ENCODE measurements at regions not wholly inside any gene's neighbourhood (a gene's known extent, or its start where the extent isn't known, plus 50 kb on each side); places are given as distances from the start of the nearest gene placed in this dataset.

DNA sequence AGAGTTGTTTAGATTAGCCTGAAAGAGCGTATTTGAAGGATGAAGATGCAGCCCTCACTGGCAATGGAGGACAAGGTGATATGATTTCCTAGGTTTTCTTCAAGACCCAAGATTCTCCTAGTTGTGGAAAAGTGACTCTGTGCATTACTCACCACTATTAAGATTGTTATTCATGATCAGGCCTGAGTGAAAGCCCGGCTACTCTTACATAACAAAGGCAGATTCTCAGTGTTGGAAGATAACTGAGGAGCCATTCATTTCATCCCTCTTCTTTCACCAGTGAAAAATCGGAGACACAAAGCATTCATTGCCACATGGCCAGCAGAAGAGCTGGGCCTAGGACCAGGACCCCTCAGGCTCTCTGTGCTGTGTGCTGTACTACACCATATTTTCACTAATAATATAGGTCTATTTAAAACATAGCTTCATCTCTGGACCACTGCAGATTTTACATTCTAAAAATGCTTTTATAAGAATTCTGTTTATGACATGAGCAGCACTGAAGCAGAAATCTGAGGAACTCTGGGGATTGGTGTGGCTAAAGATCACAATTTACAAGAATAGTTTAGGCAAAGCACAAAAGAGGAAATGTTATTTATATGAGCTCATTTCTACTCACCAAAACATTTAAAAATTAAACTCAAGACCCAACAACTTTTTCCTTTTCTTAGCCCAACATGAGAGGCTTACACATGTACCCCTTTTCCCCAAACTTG, 181.9 kb upstream of the CCN2 start:
- Mint-ChIP-seq H3K27ac (no peak overlapping the region), H3K9me3 (peaks cover 0 to 3% (median 0%) of the 10 kb centered on the region in 3 donors), H3K27me3 (peaks cover 6 to 14% of the 10 kb centered on the region in 2 donors), H3K4me1 (peaks cover 0 to 6% (median 0%) of the 10 kb centered on the region in 3 donors), H3K4me3 (no peak overlapping the region), H3K36me3 (no peaks in the 10 kb centered on the region)
- ChIA-PET POLR2A (no interaction called here), CTCF (no interaction called here)
- Histone ChIP-seq H3K27ac (ENCODE audit: low read length) (no peak overlapping the region), H3K36me3 (ENCODE audit: control insufficient read depth in 2 of 2, extremely low read depth in 1 of 2, insufficient read depth in 1 of 2, low read length in 1 of 2) (no peaks in the 10 kb centered on the region), H3K4me3 (ENCODE audit: control insufficient read depth in 1 of 2, extremely low read depth in 1 of 2, low read length in 1 of 2) (no peak overlapping the region), H3K9me3 (no peaks in the 10 kb centered on the region), H3K27me3 (replicated peaks in 1 of 2; ENCODE audit: control insufficient read depth in 2 of 2, extremely low read depth in 1 of 2, insufficient read depth in 2 of 2, low read length in 1 of 2) (peaks cover 0 to 3% of the 10 kb centered on the region in 2 experiments), H3K4me1 (ENCODE audit: control insufficient read depth in 1 of 2, extremely low read depth in 1 of 2, insufficient read depth in 2 of 2, low read length in 2 of 2) (no peaks in the 10 kb centered on the region)
- no CpG with 5 or more reads among the region's 3 CpGs for WGBS (ENCODE audit: insufficient coverage)
- ATAC-seq (replicated peaks in 1 of 4) (no peak), DNase-seq (no peak)

- Histone ChIP-seq H3K27ac (ENCODE audit: low read length) (no peak overlapping the region), H3K4me1 (ENCODE audit: control insufficient read depth in 1 of 2, extremely low read depth in 1 of 2, insufficient read depth in 2 of 2, low read length in 2 of 2) (no peaks in the 10 kb centered on the region), H3K4me3 (ENCODE audit: control insufficient read depth in 1 of 2, extremely low read depth in 1 of 2, low read length in 1 of 2) (no peak overlapping the region), H3K9me3 (no peaks in the 10 kb centered on the region), H3K36me3 (ENCODE audit: control insufficient read depth in 2 of 2, extremely low read depth in 1 of 2, insufficient read depth in 1 of 2, low read length in 1 of 2) (no peaks in the 10 kb centered on the region), H3K27me3 (replicated peaks in 1 of 2; ENCODE audit: control insufficient read depth in 2 of 2, extremely low read depth in 1 of 2, insufficient read depth in 2 of 2, low read length in 1 of 2) (peaks cover 0 to 3% of the 10 kb centered on the region in 2 experiments)
- Mint-ChIP-seq H3K27ac (no peak overlapping the region), H3K4me3 (no peak overlapping the region), H3K4me1 (peaks cover 0 to 6% (median 0%) of the 10 kb centered on the region in 3 donors), H3K36me3 (no peaks in the 10 kb centered on the region), H3K9me3 (peaks cover 0 to 3% (median 0%) of the 10 kb centered on the region in 3 donors), H3K27me3 (peaks cover 6 to 15% of the 10 kb centered on the region in 2 donors)
- WGBS (ENCODE audit: insufficient coverage), result 90% methylated on average over 2 of the region's 2 CpGs
- CTCF ChIA-PET, result no interaction called here
- POLR2A ChIA-PET, result no interaction called here
- DNase-seq, result no peak
- no peak for ATAC-seq (replicated peaks in 1 of 4)
Observed at GRCh38 chr6:132132422-132132821, 181.2 kb upstream of the CCN2 start.

DNA sequence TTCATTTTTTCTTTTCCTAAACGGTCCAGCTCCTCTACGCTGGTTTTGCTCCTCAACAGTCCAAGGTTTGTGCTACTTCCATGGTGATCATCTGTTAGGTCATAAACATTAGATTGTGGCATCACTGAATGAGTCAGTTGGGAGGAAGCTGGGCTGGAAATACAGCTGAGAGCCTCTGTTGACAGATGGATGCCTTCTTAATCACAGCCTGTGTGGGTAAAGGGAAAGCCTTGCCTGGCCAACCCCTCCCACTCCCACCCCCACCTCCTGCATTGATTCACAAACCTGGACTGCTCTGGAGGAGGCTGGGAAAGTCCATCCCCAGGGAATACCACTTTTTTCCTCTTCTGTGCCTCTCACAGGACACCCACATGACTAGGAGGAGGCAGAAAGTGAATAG, 180.6 kb upstream of the CCN2 start:
- Mint-ChIP-seq H3K27me3 (peaks cover 6 to 20% of the 10 kb centered on the region in 2 donors), H3K36me3 (no peaks in the 10 kb centered on the region), H3K27ac (no peak overlapping the region), H3K4me1 (peaks cover 0 to 6% (median 0%) of the 10 kb centered on the region in 3 donors), H3K4me3 (no peak overlapping the region), H3K9me3 (no peaks in the 10 kb centered on the region)
- no CpG with 5 or more reads among the region's 2 CpGs for WGBS (ENCODE audit: insufficient coverage)
- Histone ChIP-seq H3K27me3 (replicated peaks in 1 of 2; ENCODE audit: control insufficient read depth in 2 of 2, extremely low read depth in 1 of 2, insufficient read depth in 2 of 2, low read length in 1 of 2) (peaks cover 0 to 3% of the 10 kb centered on the region in 2 experiments), H3K4me3 (ENCODE audit: control insufficient read depth in 1 of 2, extremely low read depth in 1 of 2, low read length in 1 of 2) (no peak overlapping the region), H3K36me3 (ENCODE audit: control insufficient read depth in 2 of 2, extremely low read depth in 1 of 2, insufficient read depth in 1 of 2, low read length in 1 of 2) (no peaks in the 10 kb centered on the region), H3K27ac (ENCODE audit: low read length) (no peak overlapping the region), H3K9me3 (no peaks in the 10 kb centered on the region), H3K4me1 (ENCODE audit: control insufficient read depth in 1 of 2, extremely low read depth in 1 of 2, insufficient read depth in 2 of 2, low read length in 2 of 2) (no peaks in the 10 kb centered on the region)
- ATAC-seq (replicated peaks in 1 of 4), result no peak
- CTCF ChIA-PET, result no interaction called here
- POLR2A ChIA-PET, result no interaction called here
- DNase-seq, result no peak

DNA sequence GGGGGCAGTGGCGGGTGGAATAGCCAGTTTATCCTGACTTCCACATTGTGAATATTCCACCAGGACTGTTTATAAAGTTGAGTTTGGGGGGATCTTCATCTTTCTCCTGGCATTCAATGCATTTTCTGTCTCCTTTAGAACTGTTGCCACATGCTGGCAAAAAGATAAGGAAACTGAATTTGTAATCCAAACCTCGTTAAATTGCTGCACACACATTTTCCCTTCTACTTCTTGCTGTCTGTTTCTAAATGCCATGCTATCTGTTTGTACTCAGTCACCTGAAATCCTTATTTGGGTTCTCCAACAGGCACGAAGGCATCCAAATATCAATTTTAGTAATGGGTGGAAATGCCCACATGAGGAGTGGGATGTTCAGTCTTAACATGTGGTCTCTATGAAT, 180.2 kb upstream of the CCN2 start:
- no peak for ATAC-seq (replicated peaks in 1 of 4)
- H3K4me1 ChIP-seq (ENCODE audit: control insufficient read depth in 1 of 2, extremely low read depth in 1 of 2, insufficient read depth in 2 of 2, low read length in 2 of 2), result no peaks in the 10 kb centered on the region
- no peak for DNase-seq
- Mint-ChIP-seq H3K27ac (no peak overlapping the region), H3K27me3 (peaks cover 6 to 22% of the 10 kb centered on the region in 2 donors), H3K4me3 (no peak overlapping the region), H3K4me1 (peaks cover 0 to 6% (median 0%) of the 10 kb centered on the region in 3 donors), H3K36me3 (no peaks in the 10 kb centered on the region), H3K9me3 (no peaks in the 10 kb centered on the region)
- H3K27ac ChIP-seq (ENCODE audit: low read length), result no peak overlapping the region
- ChIA-PET POLR2A (no interaction called here), CTCF (no interaction called here)
- no peaks in the 10 kb centered on the region for H3K9me3 ChIP-seq
- WGBS (ENCODE audit: insufficient coverage), result 20% methylated on average over 1 of the region's 3 CpGs
- no peaks in the 10 kb centered on the region for H3K36me3 ChIP-seq (ENCODE audit: control insufficient read depth in 2 of 2, extremely low read depth in 1 of 2, insufficient read depth in 1 of 2, low read length in 1 of 2)
- peaks cover 0 to 3% of the 10 kb centered on the region in 2 experiments for H3K27me3 ChIP-seq (replicated peaks in 1 of 2; ENCODE audit: control insufficient read depth in 2 of 2, extremely low read depth in 1 of 2, insufficient read depth in 2 of 2, low read length in 1 of 2)
- H3K4me3 ChIP-seq (ENCODE audit: control insufficient read depth in 1 of 2, extremely low read depth in 1 of 2, low read length in 1 of 2), result no peak overlapping the region

GRCh38 chr6:132130626-132131298, 179.6 kb upstream of the CCN2 start:
- Mint-ChIP-seq H3K4me3 (no peak overlapping the region), H3K27me3 (peaks cover 6 to 22% of the 10 kb centered on the region in 2 donors), H3K9me3 (no peaks in the 10 kb centered on the region), H3K27ac (no peak overlapping the region), H3K36me3 (no peaks in the 10 kb centered on the region), H3K4me1 (peaks cover 0 to 6% (median 0%) of the 10 kb centered on the region in 3 donors)
- H3K4me3 ChIP-seq (ENCODE audit: control insufficient read depth in 1 of 2, extremely low read depth in 1 of 2, low read length in 1 of 2), result no peak overlapping the region
- no peak overlapping the region for H3K27ac ChIP-seq (ENCODE audit: low read length)
- DNase-seq (no peak), ATAC-seq (replicated peaks in 1 of 4) (no peak)
- H3K9me3 ChIP-seq, result no peaks in the 10 kb centered on the region
- H3K27me3 ChIP-seq (replicated peaks in 1 of 2; ENCODE audit: control insufficient read depth in 2 of 2, extremely low read depth in 1 of 2, insufficient read depth in 2 of 2, low read length in 1 of 2), result peaks cover 0 to 3% of the 10 kb centered on the region in 2 experiments
- CTCF ChIA-PET, result no interaction called here
- H3K36me3 ChIP-seq (ENCODE audit: control insufficient read depth in 2 of 2, extremely low read depth in 1 of 2, insufficient read depth in 1 of 2, low read length in 1 of 2), result no peaks in the 10 kb centered on the region
- H3K4me1 ChIP-seq (ENCODE audit: control insufficient read depth in 1 of 2, extremely low read depth in 1 of 2, insufficient read depth in 2 of 2, low read length in 2 of 2), result no peaks in the 10 kb centered on the region
- POLR2A ChIA-PET, result no interaction called here
- 30% methylated on average over 2 of the region's 10 CpGs for WGBS (ENCODE audit: insufficient coverage)

DNA sequence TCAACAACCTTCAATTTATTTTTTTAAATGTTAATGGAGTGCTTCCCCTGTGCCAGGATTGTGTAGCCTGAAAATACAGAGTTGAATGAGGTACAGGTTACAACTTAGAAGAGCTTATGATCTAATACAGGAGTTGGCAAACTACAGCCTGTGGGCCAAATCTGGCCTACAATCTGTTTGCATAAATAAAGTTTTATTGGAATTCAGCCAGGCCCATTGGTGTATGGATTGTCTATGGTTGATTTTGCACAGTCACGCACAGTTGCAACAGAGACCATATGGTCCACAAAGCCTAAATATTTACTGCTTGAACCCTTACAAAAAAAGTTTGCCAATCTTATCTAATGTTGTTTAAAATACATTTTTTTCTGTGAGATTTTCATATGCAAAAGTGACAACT, 177.3 kb upstream of the CCN2 start:
- no CpG with 5 or more reads among the region's 1 CpG for WGBS (ENCODE audit: insufficient coverage)

More for the DNA sequence above, 177.3 kb upstream of the CCN2 start:
- Mint-ChIP-seq H3K36me3 (no peaks in the 10 kb centered on the region), H3K27me3 (peaks cover 6 to 22% of the 10 kb centered on the region in 2 donors), H3K4me3 (no peak overlapping the region), H3K9me3 (no peaks in the 10 kb centered on the region), H3K27ac (no peak overlapping the region), H3K4me1 (peaks cover 0 to 6% (median 0%) of the 10 kb centered on the region in 3 donors)
- H3K36me3 ChIP-seq (ENCODE audit: control insufficient read depth in 2 of 2, extremely low read depth in 1 of 2, insufficient read depth in 1 of 2, low read length in 1 of 2), result no peaks in the 10 kb centered on the region
- H3K4me1 ChIP-seq (ENCODE audit: control insufficient read depth in 1 of 2, extremely low read depth in 1 of 2, insufficient read depth in 2 of 2, low read length in 2 of 2), result no peaks in the 10 kb centered on the region
- H3K27me3 ChIP-seq (replicated peaks in 1 of 2; ENCODE audit: control insufficient read depth in 2 of 2, extremely low read depth in 1 of 2, insufficient read depth in 2 of 2, low read length in 1 of 2), result peaks cover 0 to 3% of the 10 kb centered on the region in 2 experiments
- no peak overlapping the region for H3K4me3 ChIP-seq (ENCODE audit: control insufficient read depth in 1 of 2, extremely low read depth in 1 of 2, low read length in 1 of 2)
- CTCF ChIA-PET, result no interaction called here
- DNase-seq, result no peak
- H3K9me3 ChIP-seq, result no peaks in the 10 kb centered on the region
- POLR2A ChIA-PET, result no interaction called here
- no peak for ATAC-seq (replicated peaks in 1 of 4)
- H3K27ac ChIP-seq (ENCODE audit: low read length), result no peak overlapping the region

All from T-cell (primary cell).